CD4-positive, alpha-beta T cell (primary cell): ENCODE measurements at regions not wholly inside any gene's neighbourhood (a gene's known extent, or its start where the extent isn't known, plus 50 kb on each side); places are given as distances from the start of the nearest gene placed in this dataset.
"Not testable (repeated sequence)": the region's sequence is repeated elsewhere in the genome, so short reads cannot be mapped to it uniquely, and the experiment has no call there.

Source experiments
- ATAC-seq: fragments of 200-7000 bp; cut with Tn5 transposase; one replicate; pipeline ENCODE4 v1.10.0; 2022; ENCODE audit warnings: mild to moderate bottlenecking; ENCODE audit not compliant: poor library complexity
- CTCF ChIA-PET: fragments of 350-600 bp; sonication (Branson Sonifier 250); formaldehyde crosslinking; loops from one replicate; lab custom pipeline; 2021; ENCODE audit warnings: antibody characterized with exemption, inconsistent platforms; lab: Charles Lee
- POLR2A ChIA-PET: fragments of 350-600 bp; sonication (Branson Sonifier 250); formaldehyde crosslinking; loops from one replicate; lab custom pipeline; 2021; ENCODE audit warnings: antibody characterized with exemption, inconsistent platforms; lab: Charles Lee
- DNase-seq, 14 experiments: peaks; one replicate each; pipeline ENCODE4 v3.0.0-alpha.2; 2013 to 2020; ENCODE audit warnings: mixed read lengths in 2 of 14
- H3K27ac ChIP-seq, 2 donors: one replicate each; pipeline versions ENCODE4 v1.5.1 to v1.7.0; 2013; ENCODE audit warnings: low read length in 2 of 2, low read depth in 1 of 2, mild to moderate bottlenecking in 1 of 2
- H3K27me3 ChIP-seq, 2 experiments: 1 replicate in 1 of 2; 2 replicates in 1 of 2; pipeline versions ENCODE4 v1.6.1 to v1.7.0; 2013; ENCODE audit warnings: low read length in 2 of 2, control low read depth in 1 of 2, mild to moderate bottlenecking in 1 of 2, moderate library complexity in 1 of 2; ENCODE audit not compliant: insufficient read depth in 2 of 2, control insufficient read depth in 1 of 2
- H3K36me3 ChIP-seq: one replicate; pipeline ENCODE4 v1.6.1; 2013; ENCODE audit warnings: low read length, control low read depth; ENCODE audit not compliant: insufficient read depth
- H3K4me1 ChIP-seq: one replicate; pipeline ENCODE4 v1.6.1; 2013; ENCODE audit warnings: low read length, control low read depth; ENCODE audit not compliant: insufficient read depth
- H3K4me3 ChIP-seq: one replicate; pipeline ENCODE4 v1.5.1; 2013; ENCODE audit warnings: mild to moderate bottlenecking, low read length, moderate library complexity
- H3K9me3 ChIP-seq, 2 experiments: 1 replicate in 1 of 2; 2 replicates in 1 of 2; pipeline versions ENCODE4 v1.6.1 to v1.7.0; 2013; ENCODE audit warnings: low read length in 2 of 2, mild to moderate bottlenecking in 2 of 2, control low read depth in 1 of 2, moderate library complexity in 1 of 2; ENCODE audit not compliant: control insufficient read depth in 1 of 2, insufficient read depth in 1 of 2
- H3K27ac Mint-ChIP-seq: one replicate; pipeline ENCODE4 v1.8.0; 2020; ENCODE audit warnings: mixed read lengths
- H3K27me3 Mint-ChIP-seq: one replicate; pipeline ENCODE4 v1.8.0; 2021; ENCODE audit warnings: mixed read lengths
- H3K36me3 Mint-ChIP-seq: one replicate; pipeline ENCODE4 v1.8.0; 2021; ENCODE audit warnings: low read depth, mixed read lengths
- H3K4me1 Mint-ChIP-seq: one replicate; pipeline ENCODE4 v1.8.0; 2021; ENCODE audit warnings: low read depth, mixed read lengths
- H3K4me3 Mint-ChIP-seq: one replicate; pipeline ENCODE4 v1.8.0; 2020; ENCODE audit warnings: mild to moderate bottlenecking, mixed read lengths
- H3K9me3 Mint-ChIP-seq: one replicate; pipeline ENCODE4 v1.8.0; 2020; ENCODE audit warnings: mixed read lengths
- intact Hi-C, 2 experiments: fragments of 100-400 bp; cut with DNase I in 1 of 2; cut with micrococcal nuclease in 1 of 2; formaldehyde crosslinking; loops; one replicate each; pipeline versions ENCODE4 v1.15.1 to v1.9.0; 2023 to 2025; cut with DNase I, micrococcal nuclease
- TF ChIP-seq, protein P1 (sequence below): fragments of 200-600 bp; IDR thresholded peaks from one replicate; pipeline ENCODE4 v1.8.0; 2022; ENCODE audit warnings: antibody characterized with exemption, mild to moderate bottlenecking

DNA sequence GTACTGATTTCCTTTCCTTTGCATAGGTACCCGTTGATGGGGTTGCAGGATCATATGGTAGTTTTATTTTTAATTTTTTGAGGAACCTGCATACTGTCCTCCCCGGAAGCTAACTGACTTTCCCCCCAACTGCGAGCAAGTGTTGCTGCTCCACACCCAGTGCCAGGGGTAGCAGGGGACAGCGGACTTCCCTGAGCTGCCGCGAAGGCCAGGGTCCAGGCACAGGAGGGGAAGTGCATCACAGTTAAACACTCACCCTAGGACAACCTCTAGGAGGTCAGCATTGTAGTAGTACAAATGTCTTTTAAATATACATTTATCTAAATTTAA is 201.7 kb downstream of the NPIPB11 start:
- no peak for DNase-seq
- intact Hi-C loops = no loop called here
- peaks cover 3% of the 10 kb centered on the region for H3K36me3 ChIP-seq
- ChIA-PET POLR2A (no interaction called here), CTCF (no interaction called here)
- no peak overlapping the region for H3K27ac ChIP-seq
- no peaks in the 10 kb centered on the region for H3K27me3 Mint-ChIP-seq
- H3K4me3 ChIP-seq = no peak overlapping the region
- no peak for ATAC-seq
- H3K9me3 ChIP-seq = no peaks in the 10 kb centered on the region
- no peaks in the 10 kb centered on the region for H3K4me1 Mint-ChIP-seq
- H3K4me3 Mint-ChIP-seq = no peak overlapping the region
- TF ChIP-seq, protein P1, sequence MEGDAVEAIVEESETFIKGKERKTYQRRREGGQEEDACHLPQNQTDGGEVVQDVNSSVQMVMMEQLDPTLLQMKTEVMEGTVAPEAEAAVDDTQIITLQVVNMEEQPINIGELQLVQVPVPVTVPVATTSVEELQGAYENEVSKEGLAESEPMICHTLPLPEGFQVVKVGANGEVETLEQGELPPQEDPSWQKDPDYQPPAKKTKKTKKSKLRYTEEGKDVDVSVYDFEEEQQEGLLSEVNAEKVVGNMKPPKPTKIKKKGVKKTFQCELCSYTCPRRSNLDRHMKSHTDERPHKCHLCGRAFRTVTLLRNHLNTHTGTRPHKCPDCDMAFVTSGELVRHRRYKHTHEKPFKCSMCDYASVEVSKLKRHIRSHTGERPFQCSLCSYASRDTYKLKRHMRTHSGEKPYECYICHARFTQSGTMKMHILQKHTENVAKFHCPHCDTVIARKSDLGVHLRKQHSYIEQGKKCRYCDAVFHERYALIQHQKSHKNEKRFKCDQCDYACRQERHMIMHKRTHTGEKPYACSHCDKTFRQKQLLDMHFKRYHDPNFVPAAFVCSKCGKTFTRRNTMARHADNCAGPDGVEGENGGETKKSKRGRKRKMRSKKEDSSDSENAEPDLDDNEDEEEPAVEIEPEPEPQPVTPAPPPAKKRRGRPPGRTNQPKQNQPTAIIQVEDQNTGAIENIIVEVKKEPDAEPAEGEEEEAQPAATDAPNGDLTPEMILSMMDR = no peak
- peaks cover 43% of the 10 kb centered on the region for H3K36me3 Mint-ChIP-seq
- no peak overlapping the region for H3K27ac Mint-ChIP-seq
- peaks cover 3% of the 10 kb centered on the region for H3K9me3 Mint-ChIP-seq
- no peaks in the 10 kb centered on the region for H3K4me1 ChIP-seq
- H3K27me3 ChIP-seq = no peaks in the 10 kb centered on the region

DNA sequence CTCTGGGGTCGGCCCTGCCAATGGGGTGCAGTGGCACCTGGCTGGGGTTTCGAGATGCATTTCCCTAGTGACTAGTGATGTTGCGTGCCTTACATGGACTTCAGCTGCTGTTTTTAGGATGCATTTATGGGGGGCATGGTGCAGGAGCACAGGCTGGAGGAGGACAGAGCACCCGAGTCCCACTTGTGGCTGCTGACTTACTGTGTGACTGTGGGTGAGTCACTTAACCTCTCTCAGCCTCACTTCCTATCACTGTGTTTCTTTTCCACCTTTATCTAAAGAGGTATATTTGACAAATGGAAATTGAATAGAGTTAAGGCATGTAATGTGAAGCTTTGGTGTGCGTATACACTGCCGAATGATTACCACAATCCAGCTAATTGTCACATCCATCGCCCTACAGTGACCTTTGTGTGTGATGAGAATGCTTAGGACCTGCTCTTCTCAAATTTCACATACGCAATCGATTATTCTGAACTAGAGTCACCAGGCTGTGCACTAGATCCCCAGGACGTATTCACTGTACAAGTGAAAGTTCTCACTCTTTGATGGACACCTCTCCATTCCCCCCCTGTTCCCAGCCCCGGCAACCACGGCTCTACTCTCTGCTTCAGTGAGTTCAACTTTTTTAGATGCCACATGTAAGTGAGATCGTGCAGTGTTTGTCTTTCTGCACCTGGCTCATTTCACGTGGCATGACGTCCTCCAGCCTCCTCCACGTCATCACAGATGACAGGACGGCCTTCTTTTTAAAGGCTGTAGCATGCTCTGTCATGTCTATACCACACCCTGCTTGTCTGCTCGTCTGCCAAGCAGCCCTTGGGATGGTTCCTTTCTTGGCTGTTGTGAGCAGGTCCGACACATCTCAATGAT is 202.3 kb downstream of the NPIPB11 start:
- H3K36me3 ChIP-seq, CTCF ChIA-PET, H3K4me1 ChIP-seq, POLR2A ChIA-PET, H3K27ac ChIP-seq, H3K27ac Mint-ChIP-seq, ATAC-seq, H3K4me1 Mint-ChIP-seq, H3K9me3 Mint-ChIP-seq, H3K4me3 ChIP-seq, DNase-seq, H3K4me3 Mint-ChIP-seq, H3K27me3 Mint-ChIP-seq, H3K27me3 ChIP-seq, H3K9me3 ChIP-seq, intact Hi-C loops: not testable (repeated sequence)
- H3K36me3 Mint-ChIP-seq = peaks cover 37% of the 10 kb centered on the region

DNA sequence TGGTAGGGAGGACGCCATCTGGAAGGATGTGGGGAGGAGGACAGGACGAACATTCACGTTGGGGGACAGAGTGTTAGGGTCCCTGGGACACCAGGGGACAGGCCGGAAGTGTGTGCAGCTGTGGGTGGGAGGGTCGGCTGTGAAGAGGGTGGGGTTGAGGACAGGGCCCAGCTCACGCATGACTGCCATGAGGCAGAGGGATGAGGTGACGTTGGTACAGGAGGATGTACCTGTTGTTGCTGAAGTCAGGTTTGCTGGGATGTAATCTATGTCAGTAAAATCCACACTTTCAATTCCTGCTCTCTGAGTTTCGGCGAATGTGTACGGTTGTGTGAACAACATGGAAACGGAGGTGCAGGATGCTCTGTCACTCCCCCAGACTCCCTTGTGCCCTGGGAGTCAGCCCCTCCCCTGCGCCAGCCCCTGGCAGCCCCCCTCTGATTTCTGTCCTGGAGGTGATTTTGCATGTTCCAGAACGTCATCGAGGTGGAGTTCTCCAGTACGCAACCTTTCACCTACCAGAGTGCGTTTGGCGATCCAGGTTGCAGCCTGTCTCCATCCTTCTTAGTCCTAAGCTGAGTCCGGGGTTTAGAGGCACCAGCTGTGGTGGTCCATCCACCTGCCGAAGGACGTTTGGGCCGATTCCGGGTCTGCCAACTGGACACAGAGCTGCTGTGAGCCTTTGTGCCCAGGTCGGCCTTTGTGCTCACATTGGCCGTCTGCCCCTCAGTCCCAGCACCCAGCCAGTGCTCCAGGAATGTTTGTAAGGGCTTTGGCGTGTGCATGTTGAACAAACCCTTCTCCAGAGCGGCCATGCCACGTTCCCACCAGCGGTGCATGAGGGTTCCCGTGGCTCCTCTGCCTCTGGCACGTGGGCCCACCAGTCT is 203.2 kb downstream of the NPIPB11 start:
- H3K36me3 Mint-ChIP-seq = peaks cover 34% of the 10 kb centered on the region
- H3K4me3 Mint-ChIP-seq, intact Hi-C loops, H3K4me3 ChIP-seq, H3K4me1 Mint-ChIP-seq, DNase-seq, H3K4me1 ChIP-seq, CTCF ChIA-PET, POLR2A ChIA-PET, H3K9me3 ChIP-seq, H3K36me3 ChIP-seq, H3K27ac ChIP-seq, H3K27ac Mint-ChIP-seq, ATAC-seq, H3K9me3 Mint-ChIP-seq, H3K27me3 ChIP-seq, H3K27me3 Mint-ChIP-seq: not testable (repeated sequence)

DNA sequence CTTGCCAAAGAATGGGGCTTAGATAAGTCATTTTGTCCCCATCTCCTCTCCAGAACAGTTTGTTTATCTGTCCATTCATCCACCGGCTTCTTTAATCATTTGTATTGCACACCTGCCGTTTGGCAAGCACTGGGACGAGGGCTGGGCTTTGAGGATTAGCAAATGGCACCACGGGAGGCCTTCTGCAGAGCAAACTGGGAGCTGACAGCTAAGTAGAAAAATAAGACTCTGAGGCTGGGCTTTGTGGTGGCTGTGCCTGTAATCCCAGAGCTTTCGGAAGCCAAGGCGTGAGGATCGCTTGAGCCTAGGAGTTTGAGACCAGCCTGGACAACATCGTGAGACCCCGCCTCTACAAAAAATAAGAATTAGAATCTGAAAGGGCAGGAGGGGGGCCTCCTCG is 203.9 kb downstream of the NPIPB11 start:
- CTCF ChIA-PET = not testable (repeated sequence)

DNA sequence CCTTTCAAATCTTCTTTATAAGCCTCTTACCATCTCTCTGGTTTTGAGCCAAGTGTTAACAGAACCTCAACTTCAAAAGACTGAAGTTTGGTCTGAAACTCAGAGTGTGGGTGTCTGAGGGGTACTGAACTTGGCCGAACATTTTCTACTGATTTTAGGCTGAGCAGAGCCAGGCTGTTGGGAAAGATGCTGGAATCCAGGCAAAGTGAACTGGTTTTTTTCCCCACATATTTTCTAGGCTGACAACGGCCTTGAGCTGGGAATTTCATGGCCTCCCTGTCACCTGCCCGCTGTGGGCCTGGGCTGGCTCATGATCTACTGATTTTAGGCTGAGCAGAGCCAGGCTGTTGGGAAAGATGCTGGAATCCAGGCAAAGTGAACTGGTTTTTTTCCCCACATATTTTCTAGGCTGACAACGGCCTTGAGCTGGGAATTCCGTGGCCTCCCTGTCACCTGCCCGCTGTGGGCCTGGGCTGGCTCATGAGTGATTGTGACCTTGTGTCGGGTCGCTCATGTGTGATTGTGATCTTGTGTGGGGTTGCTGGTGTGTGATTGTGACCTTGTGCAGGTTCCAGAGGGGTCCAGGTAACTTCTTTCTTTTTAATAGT is 204.4 kb downstream of the NPIPB11 start:
- H3K4me3 Mint-ChIP-seq, H3K4me1 ChIP-seq, DNase-seq, H3K9me3 Mint-ChIP-seq, H3K9me3 ChIP-seq, H3K27ac Mint-ChIP-seq, H3K4me3 ChIP-seq, H3K27ac ChIP-seq, H3K27me3 ChIP-seq, intact Hi-C loops, H3K36me3 ChIP-seq, ATAC-seq, H3K4me1 Mint-ChIP-seq, H3K27me3 Mint-ChIP-seq, CTCF ChIA-PET, POLR2A ChIA-PET: not testable (repeated sequence)
- peaks cover 34% of the 10 kb centered on the region for H3K36me3 Mint-ChIP-seq

More for the DNA sequence above, 203.9 kb downstream of the NPIPB11 start:
- H3K9me3 ChIP-seq, DNase-seq, ATAC-seq, H3K4me3 ChIP-seq, intact Hi-C loops, H3K27me3 ChIP-seq, H3K9me3 Mint-ChIP-seq, H3K36me3 ChIP-seq, H3K27ac ChIP-seq, H3K27ac Mint-ChIP-seq, H3K4me3 Mint-ChIP-seq, H3K27me3 Mint-ChIP-seq, POLR2A ChIA-PET, H3K4me1 Mint-ChIP-seq, H3K4me1 ChIP-seq: not testable (repeated sequence)
- H3K36me3 Mint-ChIP-seq = peaks cover 34% of the 10 kb centered on the region
